Pancreas (tissue), 10 donors: ENCODE measurements at regions not wholly inside any gene's neighbourhood (a gene's known extent, or its start where the extent isn't known, plus 50 kb on each side); places are given as distances from the start of the nearest gene placed in this dataset.

Experiments
- ATAC-seq, 4 donors: fragments of 200-7000 bp; cut with Tn5 transposase; one replicate each; pipeline versions ENCODE4 v1.8.0 to v1.9.1; 2020; ENCODE audit warnings: mild to moderate bottlenecking in 4 of 4, moderate library complexity in 4 of 4
- DNase-seq, 6 donors: peaks; one replicate each; pipeline ENCODE4 v3.0.0-alpha.2; 2020
- FAIRE-seq: peaks from 2 replicates; lab custom pipeline; 2012; peaks lifted over from hg19 to GRCh38; lab: Jason Lieb, UNC
- H3K27ac ChIP-seq, 4 donors: fragments of 200-600 bp; sonication (generic); 1 replicate in 3 of 4; 2 replicates in 1 of 4; pipeline versions ENCODE4 v1.5.0 to v1.8.0; 2020
- H3K27me3 ChIP-seq, 4 donors: fragments of 200-600 bp; one replicate each; pipeline ENCODE4 v1.8.0; 2021
- H3K36me3 ChIP-seq, 3 donors: fragments of 200-600 bp; sonication (generic) in 1 of 3; one replicate each; pipeline versions ENCODE4 v1.5.0 to v1.8.0; 2020 to 2021
- H3K4me1 ChIP-seq, 3 donors: fragments of 200-600 bp; one replicate each; pipeline ENCODE4 v1.8.0; 2021
- H3K4me3 ChIP-seq, 4 donors: fragments of 200-600 bp; sonication (generic) in 2 of 4; one replicate each; pipeline versions ENCODE4 v1.5.0 to v1.8.0; 2020 to 2021
- H3K9me3 ChIP-seq, 4 donors: fragments of 200-600 bp; one replicate each; pipeline ENCODE4 v1.8.0; 2021
- WGBS, 2 donors: extraction: QIAGEN DNeasy Blood & Tissue Kit; methylation state at CpG; one replicate each; pipeline ENCODE4 v1.1.7; 2013; 5-methylcytosine and 5-hydroxymethylcytosine counted together
- intact Hi-C, 3 donors: fragments of 100-400 bp; cut with DNase I; formaldehyde crosslinking; loops; one replicate each; pipeline versions ENCODE4 v1.11.1 to v1.14.2; 2022
- TF ChIP-seq, protein P1 (sequence below), 4 donors: fragments of 200-600 bp; sonication (generic) in 3 of 4; IDR thresholded peaks; one replicate each; pipeline versions ENCODE4 v1.5.0 to v1.8.0; 2021; ENCODE audit warnings: antibody characterized with exemption in 4 of 4
- donor health status: healthy with polysubstance abuse.
- donor health status: DM: no; HTN: no; CAD: no; lungs with moderate emphysema.
- donor health status: DM: no; HTN: no; CAD: no.
- donor health status: control.
- donor health status: control.
- donor health status: Bipolar disorder and iron deficiency.
- donor health status: DM: yes; HTN: yes; CAD: no.
- donor health status: DM: no; HTN: no; CAD: no.
- donor health status: DM: no; HTN: no; CAD: no.
- donor health status: DM: yes; HTN: yes; CAD: no.

DNA sequence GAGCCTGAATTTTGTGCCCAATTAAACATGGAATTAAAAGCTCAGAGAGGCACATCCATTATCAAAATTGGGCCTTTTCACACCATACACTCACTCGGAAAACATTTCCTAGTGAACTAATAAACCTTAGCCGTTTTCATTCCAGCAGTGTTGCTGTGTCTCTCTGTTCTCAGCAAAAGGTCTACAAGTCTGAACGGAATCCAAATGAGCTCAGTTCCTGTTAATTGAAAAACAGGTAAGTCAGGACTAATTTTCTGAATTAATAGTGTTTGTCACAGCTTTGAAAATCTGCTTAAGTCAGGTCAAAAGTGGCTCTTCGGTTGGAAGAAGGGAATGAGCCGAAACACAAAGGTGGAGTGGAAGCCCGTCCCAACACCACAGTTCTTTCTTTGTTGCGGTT, 163.3 kb upstream of the RALGAPA2 start:
- intact Hi-C loops = no loop called here
- Histone ChIP-seq H3K27me3 (peaks cover 0 to 5% (median 0%) of the 10 kb centered on the region in 4 donors), H3K27ac (no peak overlapping the region), H3K9me3 (no peaks in the 10 kb centered on the region), H3K4me1 (no peaks in the 10 kb centered on the region), H3K4me3 (no peak overlapping the region), H3K36me3 (no peaks in the 10 kb centered on the region)
- FAIRE-seq = no peak
- TF ChIP-seq, protein P1, sequence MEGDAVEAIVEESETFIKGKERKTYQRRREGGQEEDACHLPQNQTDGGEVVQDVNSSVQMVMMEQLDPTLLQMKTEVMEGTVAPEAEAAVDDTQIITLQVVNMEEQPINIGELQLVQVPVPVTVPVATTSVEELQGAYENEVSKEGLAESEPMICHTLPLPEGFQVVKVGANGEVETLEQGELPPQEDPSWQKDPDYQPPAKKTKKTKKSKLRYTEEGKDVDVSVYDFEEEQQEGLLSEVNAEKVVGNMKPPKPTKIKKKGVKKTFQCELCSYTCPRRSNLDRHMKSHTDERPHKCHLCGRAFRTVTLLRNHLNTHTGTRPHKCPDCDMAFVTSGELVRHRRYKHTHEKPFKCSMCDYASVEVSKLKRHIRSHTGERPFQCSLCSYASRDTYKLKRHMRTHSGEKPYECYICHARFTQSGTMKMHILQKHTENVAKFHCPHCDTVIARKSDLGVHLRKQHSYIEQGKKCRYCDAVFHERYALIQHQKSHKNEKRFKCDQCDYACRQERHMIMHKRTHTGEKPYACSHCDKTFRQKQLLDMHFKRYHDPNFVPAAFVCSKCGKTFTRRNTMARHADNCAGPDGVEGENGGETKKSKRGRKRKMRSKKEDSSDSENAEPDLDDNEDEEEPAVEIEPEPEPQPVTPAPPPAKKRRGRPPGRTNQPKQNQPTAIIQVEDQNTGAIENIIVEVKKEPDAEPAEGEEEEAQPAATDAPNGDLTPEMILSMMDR (IDR thresholded peaks at IDR 0.05) = no peak
- DNase-seq = no peak
- 65 to 69% methylated on average over 7 of the region's 7 CpGs for WGBS, 2 donors
- ATAC-seq = no peak

DNA sequence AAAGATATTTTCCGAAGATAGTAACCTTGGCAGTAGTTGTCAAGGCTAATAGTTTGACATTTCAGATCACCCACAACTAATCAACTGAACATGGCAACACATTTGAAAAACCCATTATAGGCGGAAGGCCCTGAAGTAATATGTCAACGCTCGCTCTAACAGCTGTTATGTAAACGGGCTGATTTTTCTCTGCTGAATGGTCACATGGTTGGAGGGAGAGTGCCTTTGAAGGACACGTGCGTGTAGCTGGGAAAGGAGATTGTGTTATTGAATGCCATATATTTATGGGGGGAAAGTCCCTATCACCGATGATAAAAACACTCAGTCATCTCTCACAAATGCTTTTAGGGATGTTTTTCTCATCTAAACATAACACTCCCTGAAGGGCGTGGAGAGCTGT, 160.0 kb upstream of the RALGAPA2 start:
- Histone ChIP-seq H3K9me3 (no peaks in the 10 kb centered on the region), H3K36me3 (no peaks in the 10 kb centered on the region), H3K27ac (no peak overlapping the region), H3K27me3 (peaks cover 0 to 5% (median 0%) of the 10 kb centered on the region in 4 donors), H3K4me1 (no peaks in the 10 kb centered on the region), H3K4me3 (no peak overlapping the region)
- FAIRE-seq (no peak), ATAC-seq (peak in 2 of 4 donors; percentile 42 to 71), DNase-seq (no peak)
- 23 to 24% methylated on average over 9 of the region's 9 CpGs for WGBS, 2 donors
- TF ChIP-seq, protein P1 (IDR thresholded peaks at IDR 0.05) = no peak
- intact Hi-C loops = no loop called here

DNA sequence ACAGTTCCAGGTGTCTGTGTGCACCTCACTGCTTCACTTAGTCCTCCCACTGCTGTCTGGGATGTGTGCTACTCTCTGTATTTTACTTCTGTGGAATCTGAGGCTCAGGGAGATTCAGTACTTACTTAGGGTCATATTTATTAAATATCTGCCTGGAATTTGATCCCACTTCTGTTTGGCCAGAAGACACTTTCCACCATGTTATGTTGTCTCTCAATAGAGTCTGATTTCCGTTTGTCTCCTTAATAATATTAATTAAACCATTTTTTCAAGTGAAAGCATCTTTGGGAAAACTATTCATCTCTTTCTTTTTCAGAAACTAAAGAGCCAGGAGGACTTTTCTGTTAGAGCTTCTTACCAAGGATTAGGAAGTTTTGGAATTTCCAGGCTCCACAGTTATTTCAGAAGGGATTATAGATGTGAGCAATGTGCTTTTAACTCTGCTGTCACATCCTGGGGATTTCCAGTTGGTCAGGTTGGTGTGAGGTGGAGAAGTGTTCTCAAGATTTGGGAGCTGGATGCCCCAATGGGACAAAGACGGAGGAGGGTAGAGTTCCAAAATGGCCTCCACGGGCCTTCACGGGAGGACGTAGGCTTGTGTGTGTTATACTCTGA, 156.8 kb upstream of the RALGAPA2 start:
- H3K36me3 ChIP-seq = no peaks in the 10 kb centered on the region
- H3K27ac ChIP-seq = no peak overlapping the region
- peaks cover 0 to 5% (median 0%) of the 10 kb centered on the region in 4 donors for H3K27me3 ChIP-seq
- no peaks in the 10 kb centered on the region for H3K4me1 ChIP-seq
- H3K9me3 ChIP-seq = no peaks in the 10 kb centered on the region
- intact Hi-C loops = no loop called here
- ATAC-seq (no peak), DNase-seq (no peak), FAIRE-seq (no peak)
- 80 to 84% methylated on average over 5 of the region's 5 CpGs for WGBS, 2 donors
- TF ChIP-seq, protein P1 (IDR thresholded peaks at IDR 0.05) = no peak
- no peak overlapping the region for H3K4me3 ChIP-seq

DNA sequence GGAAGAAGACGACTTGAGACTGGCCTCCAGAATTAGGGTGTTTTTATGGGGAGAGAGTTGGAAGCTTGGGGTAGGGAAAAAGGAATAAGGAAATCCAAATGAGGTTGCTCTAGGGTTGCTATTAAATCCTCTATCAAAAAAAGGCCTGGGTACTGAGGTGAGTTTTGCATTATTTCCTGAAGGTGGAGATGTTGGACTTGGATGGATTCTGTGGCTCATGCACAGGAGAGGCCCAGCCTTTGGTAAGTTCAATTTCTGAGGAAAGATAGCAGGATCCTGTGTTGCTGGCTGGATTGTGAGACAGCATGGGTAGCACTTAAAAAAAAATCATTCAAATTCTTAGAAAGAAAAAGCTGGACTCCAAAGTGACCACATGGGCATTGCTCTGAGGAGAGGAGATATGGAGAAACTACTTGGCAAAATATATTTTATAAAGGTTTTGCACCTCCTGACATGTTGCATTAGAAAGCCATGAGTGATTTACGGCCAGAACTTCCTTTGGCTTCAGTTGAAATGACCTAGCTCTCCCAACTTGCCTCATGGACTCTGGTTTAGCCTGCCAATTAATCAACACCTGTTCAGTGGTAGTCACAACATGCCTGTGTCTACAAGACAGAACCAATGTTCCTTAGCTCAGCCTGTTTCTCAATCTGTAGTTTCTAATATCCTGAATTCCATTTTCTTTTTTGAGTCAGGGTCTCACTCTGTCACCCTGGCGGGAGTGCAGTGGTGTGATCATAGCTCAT, 152.1 kb upstream of the RALGAPA2 start:
- no peaks in the 10 kb centered on the region for H3K9me3 ChIP-seq
- 55 to 73% methylated on average over 3 of the region's 3 CpGs for WGBS, 2 donors
- no peak overlapping the region for H3K27ac ChIP-seq
- no peak overlapping the region for H3K4me3 ChIP-seq
- no peaks in the 10 kb centered on the region for H3K4me1 ChIP-seq
- intact Hi-C loops = no loop called here
- no peaks in the 10 kb centered on the region for H3K36me3 ChIP-seq
- FAIRE-seq (no peak), ATAC-seq (peak in 3 of 4 donors; percentile 50 to 68 (median 59)), DNase-seq (no peak)
- H3K27me3 ChIP-seq = no peaks in the 10 kb centered on the region
- TF ChIP-seq, protein P1 (IDR thresholded peaks at IDR 0.05) = no peak
